Thyroid gland (tissue), 4 donors: ENCODE measurements at regions not wholly inside any gene's neighbourhood (a gene's known extent, or its start where the extent isn't known, plus 50 kb on each side); places are given as distances from the start of the nearest gene placed in this dataset.

ENCODE experiments used
- POLR2A ChIP-seq, 2 donors: fragments of 450-650 bp; IDR thresholded peaks; one replicate each; pipeline ENCODE4 v1.6.1; 2017; ENCODE audit warnings: antibody characterized with exemption in 2 of 2, mild to moderate bottlenecking in 2 of 2, moderate library complexity in 1 of 2
- TF ChIP-seq, protein P1 (sequence below), 6 experiments: fragments of 200-600 bp in 3 of 6; fragments of 450-650 bp in 3 of 6; sonication (generic) in 3 of 6; IDR thresholded peaks; one replicate each; pipeline ENCODE4 v1.5.1; 2016 to 2019; ENCODE audit warnings: antibody characterized with exemption in 6 of 6, mild to moderate bottlenecking in 2 of 6, inconsistent platforms in 1 of 6, moderate library complexity in 1 of 6

GRCh38 chr2:222055328-222055727 is 243.5 kb downstream of the PAX3 start:
- TF ChIP-seq, protein P1, sequence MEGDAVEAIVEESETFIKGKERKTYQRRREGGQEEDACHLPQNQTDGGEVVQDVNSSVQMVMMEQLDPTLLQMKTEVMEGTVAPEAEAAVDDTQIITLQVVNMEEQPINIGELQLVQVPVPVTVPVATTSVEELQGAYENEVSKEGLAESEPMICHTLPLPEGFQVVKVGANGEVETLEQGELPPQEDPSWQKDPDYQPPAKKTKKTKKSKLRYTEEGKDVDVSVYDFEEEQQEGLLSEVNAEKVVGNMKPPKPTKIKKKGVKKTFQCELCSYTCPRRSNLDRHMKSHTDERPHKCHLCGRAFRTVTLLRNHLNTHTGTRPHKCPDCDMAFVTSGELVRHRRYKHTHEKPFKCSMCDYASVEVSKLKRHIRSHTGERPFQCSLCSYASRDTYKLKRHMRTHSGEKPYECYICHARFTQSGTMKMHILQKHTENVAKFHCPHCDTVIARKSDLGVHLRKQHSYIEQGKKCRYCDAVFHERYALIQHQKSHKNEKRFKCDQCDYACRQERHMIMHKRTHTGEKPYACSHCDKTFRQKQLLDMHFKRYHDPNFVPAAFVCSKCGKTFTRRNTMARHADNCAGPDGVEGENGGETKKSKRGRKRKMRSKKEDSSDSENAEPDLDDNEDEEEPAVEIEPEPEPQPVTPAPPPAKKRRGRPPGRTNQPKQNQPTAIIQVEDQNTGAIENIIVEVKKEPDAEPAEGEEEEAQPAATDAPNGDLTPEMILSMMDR (IDR thresholded peaks at IDR 0.05), result no peak
- no peak for TF ChIP-seq POLR2A (IDR thresholded peaks at IDR 0.05)
